Stimulated activated CD4-positive, alpha-beta T cell treated with anti-CD3 and anti-CD28 coated beads, Interleukin-12 subunit alpha, Interleukin-12 subunit beta, amount 100 ng/mL, for 48 hours (primary cell): ENCODE measurements at regions not wholly inside any gene's neighbourhood (a gene's known extent, or its start where the extent isn't known, plus 50 kb on each side); places are given as distances from the start of the nearest gene placed in this dataset.

ENCODE experiments used
- DNase-seq, 3 donors: peaks; one replicate each; pipeline ENCODE4 v3.0.0-alpha.2; 2020; ENCODE audit warnings: low read depth in 2 of 3, low spot score in 1 of 3

GRCh38 chr1:63115527-63115926, 206.8 kb upstream of the FOXD3 start:
- no peak for DNase-seq

DNA sequence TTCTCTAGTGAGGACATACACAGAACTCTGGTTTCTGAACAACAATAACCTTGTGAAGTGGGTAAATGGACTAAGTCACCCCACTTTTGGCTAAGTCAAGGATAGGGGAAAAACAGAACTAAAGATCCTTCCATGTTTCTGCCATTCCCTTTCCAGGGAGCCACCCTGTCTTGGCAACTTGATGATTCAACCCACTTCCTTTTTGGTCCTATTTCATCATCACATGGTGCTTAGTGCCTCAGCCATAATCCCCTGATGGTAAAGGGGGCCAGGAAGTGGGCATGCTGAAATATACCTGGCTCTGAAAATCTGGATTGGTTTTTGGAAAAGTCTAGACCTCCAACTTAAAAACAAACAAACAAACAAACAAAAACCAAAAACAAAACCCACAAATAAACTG, 206.4 kb upstream of the FOXD3 start:
- DNase-seq: no peak

DNA sequence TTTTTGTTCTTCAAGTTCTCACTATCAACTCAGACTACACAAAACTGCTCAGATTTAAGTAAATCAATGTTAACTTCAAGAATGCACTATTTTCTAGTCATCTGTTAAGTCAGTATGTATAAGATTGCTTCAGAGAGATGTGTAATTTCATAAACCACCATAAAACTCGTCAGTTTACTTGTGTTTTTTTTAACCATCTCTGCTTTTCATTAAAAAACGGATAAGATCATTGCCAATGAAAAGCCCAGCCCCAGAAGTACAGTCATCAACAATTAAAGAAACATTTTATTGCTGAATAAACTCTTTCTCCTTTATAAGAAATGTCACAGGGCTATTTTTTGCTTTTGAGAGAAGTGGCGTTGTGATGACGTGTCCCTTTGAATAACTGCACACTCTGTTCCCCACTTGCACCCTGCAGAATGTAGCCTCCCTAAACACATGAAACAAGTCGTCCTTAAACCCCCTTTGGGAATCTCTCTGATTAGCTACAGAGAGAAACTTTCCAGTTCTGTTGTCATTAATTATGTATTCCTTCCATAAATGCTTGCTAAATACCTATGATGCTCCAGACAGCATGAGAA, 202.7 kb upstream of the FOXD3 start:
- DNase-seq: no peak

- DNase-seq: no peak
Measured at GRCh38 chr1:63122079-63122478, 200.3 kb upstream of the FOXD3 start.

DNA sequence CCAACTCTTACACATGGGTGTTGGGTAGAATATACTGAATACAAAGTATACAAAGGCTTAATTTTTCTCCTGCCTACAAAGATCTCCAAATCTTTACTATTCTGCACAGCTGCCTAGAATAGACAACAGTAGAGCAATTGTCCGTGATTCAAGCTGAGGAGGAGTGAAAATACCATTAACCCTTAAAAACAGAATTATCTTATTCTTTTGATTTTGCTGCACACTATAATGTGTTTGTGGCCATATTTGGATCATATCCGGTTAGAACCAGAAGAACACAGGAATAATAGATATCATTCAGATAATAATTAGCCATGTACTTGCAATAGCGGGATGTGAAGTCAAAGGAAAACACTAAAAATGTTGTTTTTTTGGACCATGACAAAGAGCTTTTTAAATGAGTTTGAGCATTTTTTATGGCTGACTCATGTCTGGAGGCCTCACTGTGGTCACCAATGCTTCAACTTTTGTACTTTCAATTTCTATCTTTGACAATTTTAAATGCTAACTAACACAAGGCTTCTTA, 197.6 kb upstream of the FOXD3 start:
- no peak for DNase-seq

GRCh38 chr1:63126104-63126503, 196.3 kb upstream of the FOXD3 start:
- DNase-seq: no peak

GRCh38 chr1:63127376-63127775, 195.0 kb upstream of the FOXD3 start:
- DNase-seq: no peak

DNA sequence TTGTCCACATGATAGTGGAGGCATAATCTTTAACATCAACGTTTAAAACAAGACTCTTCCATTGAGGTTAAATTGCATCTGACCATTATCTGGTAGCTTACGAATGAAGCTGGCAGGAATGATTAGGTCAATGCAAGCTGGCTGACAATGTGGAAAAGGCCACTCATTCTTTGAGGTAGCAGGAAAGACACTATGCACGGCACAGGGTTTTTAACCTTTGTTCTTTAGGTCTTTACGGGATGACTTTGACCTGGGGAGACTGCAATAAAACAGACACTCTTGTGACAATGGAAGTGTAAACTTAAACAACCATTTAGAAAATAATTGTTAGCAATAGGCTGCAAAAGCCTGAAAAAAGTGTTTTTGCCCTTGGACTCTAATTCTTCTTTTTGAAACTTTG, 193.8 kb upstream of the FOXD3 start:
- no peak for DNase-seq

- DNase-seq: no peak
Measured at GRCh38 chr1:63129184-63129583, 193.2 kb upstream of the FOXD3 start.

DNA sequence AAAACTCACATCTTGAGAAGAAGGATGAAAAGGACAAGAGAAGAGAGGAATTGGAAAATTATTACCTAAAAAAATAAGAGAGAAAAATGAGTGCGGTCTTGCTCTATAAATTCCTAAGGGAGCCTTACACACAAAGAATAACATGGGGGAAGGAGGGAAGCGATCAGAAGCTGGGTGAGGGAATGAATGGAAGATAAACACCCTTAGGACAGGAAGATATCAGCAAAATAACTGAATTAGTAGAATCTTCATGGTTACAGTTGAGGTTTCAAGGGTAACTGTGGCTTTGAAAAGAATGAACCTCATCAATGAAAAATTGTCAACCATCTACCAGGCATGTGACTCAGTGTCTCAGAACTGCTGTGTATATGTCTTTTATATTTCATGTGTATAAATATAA, 192.5 kb upstream of the FOXD3 start:
- DNase-seq: no peak

GRCh38 chr1:63134501-63135173, 187.7 kb upstream of the FOXD3 start:
- no peak for DNase-seq

GRCh38 chr1:63135174-63135512, 187.2 kb upstream of the FOXD3 start:
- DNase-seq: no peak

DNA sequence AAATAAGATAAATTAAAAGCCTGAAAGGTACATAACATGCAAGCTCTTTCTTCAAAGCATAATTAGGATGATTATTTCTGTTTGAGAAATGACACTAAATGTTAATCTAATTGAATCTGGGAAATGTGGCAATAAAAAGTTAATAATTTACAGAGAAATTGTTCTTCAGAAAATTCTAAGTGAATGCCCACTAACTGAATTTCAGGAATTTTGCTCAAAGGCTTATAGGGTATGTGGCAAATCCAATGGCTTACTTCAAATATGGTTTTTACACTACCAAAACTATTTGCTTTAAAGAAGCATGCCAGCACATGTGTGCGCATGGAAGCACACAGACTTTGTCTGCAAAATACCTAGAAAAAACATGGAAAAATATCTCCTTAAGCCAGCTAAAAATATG, 186.6 kb upstream of the FOXD3 start:
- DNase-seq: no peak

DNA sequence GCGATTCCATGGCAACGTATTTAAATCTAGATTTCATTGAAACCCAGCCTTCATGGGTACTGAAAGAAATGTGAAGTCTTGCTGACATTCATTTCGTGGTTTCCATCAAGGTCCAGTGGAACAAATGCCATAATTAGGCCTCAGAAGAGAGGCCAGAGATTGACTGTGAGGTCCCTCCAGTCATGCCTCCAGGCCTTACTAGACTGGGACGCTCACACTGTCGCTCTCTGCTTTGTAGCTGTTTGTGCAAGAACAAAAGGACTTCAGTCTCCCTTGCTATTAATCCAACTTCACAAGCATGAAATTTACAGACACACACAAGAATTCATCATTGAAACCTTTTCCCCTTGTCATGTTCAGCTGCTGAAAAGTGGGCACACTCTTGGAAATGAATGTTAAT, 180.4 kb upstream of the FOXD3 start:
- no peak for DNase-seq

- no peak for DNase-seq
Measured at GRCh38 chr1:63143482-63143881, 178.9 kb upstream of the FOXD3 start.

DNA sequence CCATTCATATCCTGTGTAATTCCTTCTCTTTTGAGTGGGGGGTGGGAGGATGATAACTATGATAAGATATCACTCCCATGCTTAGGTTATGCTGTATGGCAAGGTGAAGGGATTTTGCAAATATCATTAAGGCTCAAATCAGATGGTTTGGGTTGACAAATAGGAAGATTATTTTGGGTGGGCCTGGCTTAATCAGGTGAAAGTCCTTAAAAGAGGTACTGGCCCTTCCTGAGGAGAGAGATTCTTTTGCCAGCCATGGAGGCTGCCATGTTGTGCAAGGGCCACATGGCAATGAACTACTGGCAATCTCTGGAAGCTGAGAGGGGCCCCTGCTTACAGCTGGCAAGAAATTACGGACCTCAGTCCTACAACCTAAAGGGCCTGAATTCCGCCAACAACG, 174.6 kb upstream of the FOXD3 start:
- no peak for DNase-seq

- DNase-seq: peak in 1 of 3 donors; percentile 1
Measured at GRCh38 chr1:63148825-63149645, 173.3 kb upstream of the FOXD3 start.

DNA sequence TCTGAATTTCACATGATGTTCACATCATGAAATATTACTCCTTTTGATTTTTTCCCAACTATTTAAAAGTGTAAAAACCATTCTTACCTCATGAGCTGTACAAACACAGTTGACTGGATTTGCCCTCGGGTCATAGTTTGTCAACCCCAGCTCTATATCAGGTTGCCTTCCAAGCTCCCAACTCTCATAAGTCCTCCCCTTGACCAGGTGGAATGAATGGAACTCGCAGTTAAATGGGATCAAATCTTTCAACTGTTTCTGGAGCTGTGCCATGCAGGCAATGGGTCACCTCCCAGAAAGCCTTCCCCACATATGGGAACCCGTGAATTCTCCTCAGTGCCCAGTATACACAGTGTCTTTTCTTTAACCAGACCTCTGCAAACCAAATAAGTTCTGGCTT, 169.8 kb upstream of the FOXD3 start:
- DNase-seq: no peak

GRCh38 chr1:63155437-63155836, 166.9 kb upstream of the FOXD3 start:
- DNase-seq: no peak

- no peak for DNase-seq
Measured at GRCh38 chr1:63157085-63157484, 165.3 kb upstream of the FOXD3 start.

GRCh38 chr1:63169057-63169456, 153.3 kb upstream of the FOXD3 start:
- DNase-seq: no peak

GRCh38 chr1:63173161-63173560, 149.2 kb upstream of the FOXD3 start:
- no peak for DNase-seq
